ENCODE measurements at regions not wholly inside any gene's neighbourhood (a gene's known extent, or its start where the extent isn't known, plus 50 kb on each side); places are given as distances from the start of the nearest gene placed in this dataset.

GRCh38 chr14:48027115-48027514, 351.7 kb upstream of the MDGA2 start:
- ATAC-seq, result no peak
- H3K27me3 ChIP-seq (ENCODE audit: insufficient read depth, low read length), result no peaks in the 10 kb centered on the region
- no peak overlapping the region for H3K4me2 ChIP-seq (ENCODE audit: low read length)
- H3K79me2 ChIP-seq (ENCODE audit: insufficient read depth, low read length), result no peaks in the 10 kb centered on the region
- no peaks in the 10 kb centered on the region for H3K4me1 ChIP-seq (ENCODE audit: control insufficient read depth in 1 of 2, insufficient read depth in 2 of 2, low read length in 2 of 2)
- intact Hi-C loops (cut with micrococcal nuclease), result no loop called here
- ChIA-PET POLR2A (no interaction called here), CTCF (no interaction called here), RAD21 (ENCODE audit: low non-redundant PET in 1 of 2, low total read pairs in 2 of 2, uncharacterized antibody in 2 of 2, unreplicated experiment in 2 of 2) (no interaction called here)
- H2AFZ ChIP-seq (ENCODE audit: low read depth, low read length, poor library complexity, severe bottlenecking), result no peak overlapping the region
- no TSS peak for BruUV-seq (replicated peaks)
- TF ChIP-seq MAX (IDR thresholded peaks at IDR 0.05), result no peak
- no peak for TF ChIP-seq CBX3 (IDR thresholded peaks at IDR 0.05; ENCODE audit: low read depth)
- TF ChIP-seq YY1 (IDR thresholded peaks at IDR 0.05; ENCODE audit: extremely low read depth, insufficient replicate concordance, low read depth, low read length), result no peak
- TF ChIP-seq ZFX (IDR thresholded peaks at IDR 0.05), result no peak
- no peak for TF ChIP-seq JUND (IDR thresholded peaks at IDR 0.05)
- no peak for TF ChIP-seq POLR2A (IDR thresholded peaks at IDR 0.05; ENCODE audit: borderline replicate concordance, extremely low read depth, insufficient read depth, insufficient read length)
- no peak for TF ChIP-seq SRF (IDR thresholded peaks at IDR 0.05; ENCODE audit: low read depth)
- no peak for TF ChIP-seq EZH2phosphoT487 (IDR thresholded peaks at IDR 0.05; ENCODE audit: borderline replicate concordance)
- no peak for TF ChIP-seq ZNF274 (IDR thresholded peaks at IDR 0.05; ENCODE audit: low read depth, low read length)
- no peak for TF ChIP-seq SIN3A (IDR thresholded peaks at IDR 0.05; ENCODE audit: low read depth)
- TF ChIP-seq ATF3 (IDR thresholded peaks at IDR 0.05), result no peak
- TF ChIP-seq FOSL1 (IDR thresholded peaks at IDR 0.05; ENCODE audit: low read depth), result no peak
- no peak for TF ChIP-seq EGR1 (IDR thresholded peaks at IDR 0.05; ENCODE audit: low read depth)
- no peak for TF ChIP-seq CEBPB (IDR thresholded peaks at IDR 0.05; ENCODE audit: low read depth)
- TF ChIP-seq POLR2AphosphoS5 (IDR thresholded peaks at IDR 0.05; ENCODE audit: low read depth, low read length), result no peak
- H3K36me3 ChIP-seq (ENCODE audit: control insufficient read depth in 1 of 2, insufficient read depth in 2 of 2, low read length in 2 of 2), result no peaks in the 10 kb centered on the region
- H3K4me3 ChIP-seq (replicated peaks in 1 of 2; ENCODE audit: low read depth in 1 of 2, low read length in 2 of 2), result no peak overlapping the region
- no peak overlapping the region for H3K9ac ChIP-seq (ENCODE audit: low read length)
- DNase-seq (ENCODE audit: low read depth, low spot score), result no peak
- H3K9me3 ChIP-seq (ENCODE audit: control insufficient read depth in 1 of 2, insufficient read depth in 1 of 2, low read depth in 1 of 2, low read length in 2 of 2), result peaks cover 0 to 4% of the 10 kb centered on the region in 2 experiments; a peak in 1 of 4 replicates
- H4K20me1 ChIP-seq (ENCODE audit: insufficient read depth), result no peaks in the 10 kb centered on the region
- H3K9me2 ChIP-seq (ENCODE audit: insufficient read depth), result no peaks in the 10 kb centered on the region
- H3K27ac ChIP-seq (ENCODE audit: low read depth, low read length), result no peak overlapping the region
